Gastrocnemius medialis (tissue), 4 donors: ENCODE measurements at regions not wholly inside any gene's neighbourhood (a gene's known extent, or its start where the extent isn't known, plus 50 kb on each side); places are given as distances from the start of the nearest gene placed in this dataset.

Experiments used
- ATAC-seq, 2 donors: fragments of 150-250 bp; one replicate each; pipeline ENCODE4 v1.9.1; 2016
- DNase-seq, 2 donors: peaks; one replicate each; pipeline ENCODE4 v3.0.0-alpha.2; 2019
- H3K27ac ChIP-seq, 4 donors: fragments of 200-600 bp; sonication (generic); 1 replicate in 1 of 4; 2 replicates in 3 of 4; pipeline ENCODE4 v1.5.1; 2016 to 2018; ENCODE audit warnings: mild to moderate bottlenecking in 2 of 4, moderate library complexity in 1 of 4
- H3K27me3 ChIP-seq, 3 donors: fragments of 200-600 bp; sonication (generic) in 2 of 3; 1 replicate in 1 of 3; 2 replicates in 2 of 3; pipeline versions ENCODE4 v1.5.1 to v1.6.0; 2016 to 2019; ENCODE audit warnings: mild to moderate bottlenecking in 1 of 3, moderate library complexity in 1 of 3
- H3K36me3 ChIP-seq, 2 donors: fragments of 200-600 bp; sonication (generic) in 1 of 2; one replicate each; pipeline ENCODE4 v1.5.1; 2017 to 2018
- H3K4me1 ChIP-seq, 2 donors: fragments of 200-600 bp; sonication (generic) in 1 of 2; one replicate each; pipeline ENCODE4 v1.5.1; 2016 to 2017; ENCODE audit warnings: mild to moderate bottlenecking in 2 of 2
- H3K4me3 ChIP-seq, 4 donors: fragments of 200-600 bp; sonication (generic) in 3 of 4; 1 replicate in 1 of 4; 2 replicates in 3 of 4; pipeline ENCODE4 v1.5.1; 2016 to 2019; ENCODE audit warnings: mild to moderate bottlenecking in 2 of 4
- H3K9me3 ChIP-seq, 3 donors: fragments of 200-600 bp; sonication (generic) in 2 of 3; 1 replicate in 1 of 3; 2 replicates in 2 of 3; pipeline ENCODE4 v1.5.1; 2016 to 2019
- CTCF ChIP-seq, 5 experiments: fragments of 450-650 bp in 3 of 5; fragments of 200-600 bp in 2 of 5; sonication (generic) in 2 of 5; IDR thresholded peaks in 4 of 5; conservative IDR thresholded peaks in 1 of 5; 1 replicate in 4 of 5; 2 replicates in 1 of 5; pipeline ENCODE4 v1.5.1; 2016 to 2019; ENCODE audit warnings: antibody characterized with exemption in 5 of 5, mild to moderate bottlenecking in 3 of 5, moderate library complexity in 3 of 5
- POLR2A ChIP-seq, 2 donors: fragments of 450-650 bp; IDR thresholded peaks; one replicate each; pipeline ENCODE4 v1.6.1; 2017; ENCODE audit warnings: antibody characterized with exemption in 2 of 2, mild to moderate bottlenecking in 2 of 2, moderate library complexity in 2 of 2
- in situ Hi-C, 4 donors: fragments of 200-750 bp; cut with MboI; loops; one replicate each; pipeline versions ENCODE4 v1.15.0 to v1.8.0; 2017; ENCODE audit warnings: low sequenced_read_pairs in 4 of 4
- intact Hi-C: fragments of 100-400 bp; cut with DNase I; formaldehyde crosslinking; loops from one replicate; pipeline ENCODE4 v1.15.1; 2023; ENCODE audit warnings: low total_unique reads

- Histone ChIP-seq H3K4me3 (no peak overlapping the region), H3K9me3 (no peaks in the 10 kb centered on the region), H3K27me3 (peaks cover 0 to 3% (median 0%) of the 10 kb centered on the region in 3 donors), H3K27ac (no peak overlapping the region), H3K36me3 (no peaks in the 10 kb centered on the region), H3K4me1 (no peaks in the 10 kb centered on the region)
- TF ChIP-seq CTCF (IDR thresholded peaks at IDR 0.05 in 4 of 5, conservative IDR thresholded peaks at IDR 0.05 in 1 of 5) (no peak), POLR2A (IDR thresholded peaks at IDR 0.05) (no peak)
- in situ Hi-C loops: no loop called here
- no peak for ATAC-seq
- DNase-seq: no peak
- intact Hi-C loops: no loop called here
These were observed 302.3 kb upstream of the FANCL start for GRCh38 chr2:58543442-58543841.

- no peak for ATAC-seq
- no peak for DNase-seq
- no peaks in the 10 kb centered on the region for H3K9me3 ChIP-seq
- H3K4me3 ChIP-seq: no peak overlapping the region
- in situ Hi-C loops: no loop called here
- no peaks in the 10 kb centered on the region for H3K4me1 ChIP-seq
- intact Hi-C loops: no loop called here
- peaks cover 0 to 3% (median 0%) of the 10 kb centered on the region in 3 donors for H3K27me3 ChIP-seq
- H3K27ac ChIP-seq: no peak overlapping the region
- H3K36me3 ChIP-seq: no peaks in the 10 kb centered on the region
- TF ChIP-seq CTCF (IDR thresholded peaks at IDR 0.05 in 4 of 5, conservative IDR thresholded peaks at IDR 0.05 in 1 of 5) (no peak), POLR2A (IDR thresholded peaks at IDR 0.05) (no peak)
These were observed 300.4 kb upstream of the FANCL start for GRCh38 chr2:58541511-58541910.

- Histone ChIP-seq H3K4me3 (no peak overlapping the region), H3K9me3 (no peaks in the 10 kb centered on the region), H3K27me3 (peaks cover 0 to 3% (median 0%) of the 10 kb centered on the region in 3 donors), H3K36me3 (no peaks in the 10 kb centered on the region), H3K4me1 (no peaks in the 10 kb centered on the region), H3K27ac (no peak overlapping the region)
- in situ Hi-C loops (no loop called here), intact Hi-C loops (no loop called here)
- DNase-seq (no peak), ATAC-seq (no peak)
- TF ChIP-seq CTCF (IDR thresholded peaks at IDR 0.05 in 4 of 5, conservative IDR thresholded peaks at IDR 0.05 in 1 of 5) (no peak), POLR2A (IDR thresholded peaks at IDR 0.05) (no peak)
These were observed 299.6 kb upstream of the FANCL start for GRCh38 chr2:58540681-58541080.

- Histone ChIP-seq H3K36me3 (no peaks in the 10 kb centered on the region), H3K27me3 (peaks cover 0 to 3% (median 0%) of the 10 kb centered on the region in 3 donors), H3K4me1 (no peaks in the 10 kb centered on the region), H3K4me3 (no peak overlapping the region), H3K9me3 (no peaks in the 10 kb centered on the region), H3K27ac (no peak overlapping the region)
- intact Hi-C loops: no loop called here
- DNase-seq (no peak), ATAC-seq (no peak)
- in situ Hi-C loops: no loop called here
- no peak for TF ChIP-seq POLR2A (IDR thresholded peaks at IDR 0.05)
- no peak for TF ChIP-seq CTCF (IDR thresholded peaks at IDR 0.05 in 4 of 5, conservative IDR thresholded peaks at IDR 0.05 in 1 of 5)
These were observed 298.8 kb upstream of the FANCL start for GRCh38 chr2:58539973-58540372.

DNA sequence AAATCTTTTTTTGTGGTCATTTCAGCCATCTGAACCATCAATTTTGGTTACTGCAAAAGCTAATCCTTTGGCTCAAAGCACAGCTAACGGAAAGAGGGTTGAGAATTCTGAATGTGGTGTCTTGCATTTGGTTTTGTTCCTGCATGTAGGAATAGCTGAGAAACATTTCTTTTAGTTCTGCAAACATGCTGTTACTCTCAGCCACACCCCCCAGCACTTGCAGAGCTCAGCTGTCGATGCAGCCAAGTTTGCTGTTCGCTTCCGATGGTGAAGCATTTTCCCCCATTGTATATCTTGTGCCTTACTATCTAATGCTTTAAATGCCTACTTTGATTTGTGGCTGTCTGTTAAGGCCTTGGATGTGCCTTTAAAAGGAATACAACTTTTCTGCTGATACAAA lies 294.9 kb upstream of the FANCL start:
- Histone ChIP-seq H3K27ac (no peak overlapping the region), H3K36me3 (no peaks in the 10 kb centered on the region), H3K4me3 (no peak overlapping the region), H3K27me3 (peaks cover 0 to 3% (median 0%) of the 10 kb centered on the region in 3 donors), H3K9me3 (no peaks in the 10 kb centered on the region), H3K4me1 (no peaks in the 10 kb centered on the region)
- intact Hi-C loops: no loop called here
- no peak for ATAC-seq
- TF ChIP-seq POLR2A (IDR thresholded peaks at IDR 0.05): no peak
- TF ChIP-seq CTCF (IDR thresholded peaks at IDR 0.05 in 4 of 5, conservative IDR thresholded peaks at IDR 0.05 in 1 of 5): no peak
- in situ Hi-C loops: no loop called here
- DNase-seq: no peak
